SK-N-MC (cell line): ENCODE measurements at regions not wholly inside any gene's neighbourhood (a gene's known extent, or its start where the extent isn't known, plus 50 kb on each side); places are given as distances from the start of the nearest gene placed in this dataset.

Source experiments
- EZH2 ChIP-seq: fragments of 200-600 bp; sonication (generic); IDR thresholded peaks from one replicate; pipeline ENCODE4 v1.6.1; 2017; ENCODE audit warnings: antibody characterized with exemption
- POLR2AphosphoS5 ChIP-seq: IDR thresholded peaks from 2 replicates; pipeline ENCODE4 v1.6.1; 2012; ENCODE audit warnings: mild to moderate bottlenecking, low read depth, low read length, borderline replicate concordance

GRCh38 chr11:25218036-25218435 lies 721.2 kb downstream of the LUZP2 start:
- no peak for TF ChIP-seq POLR2AphosphoS5
- no peak for TF ChIP-seq EZH2
